Right kidney (tissue), 1 donor: ENCODE measurements at regions not wholly inside any gene's neighbourhood (a gene's known extent, or its start where the extent isn't known, plus 50 kb on each side); places are given as distances from the start of the nearest gene placed in this dataset.
"Not testable (repeated sequence)": the region's sequence is repeated elsewhere in the genome, so short reads cannot be mapped to it uniquely, and the experiment has no call there.

ENCODE experiments used
- DNase-seq: peaks from one replicate; pipeline ENCODE4 v3.0.0-alpha.2; 2016

DNA sequence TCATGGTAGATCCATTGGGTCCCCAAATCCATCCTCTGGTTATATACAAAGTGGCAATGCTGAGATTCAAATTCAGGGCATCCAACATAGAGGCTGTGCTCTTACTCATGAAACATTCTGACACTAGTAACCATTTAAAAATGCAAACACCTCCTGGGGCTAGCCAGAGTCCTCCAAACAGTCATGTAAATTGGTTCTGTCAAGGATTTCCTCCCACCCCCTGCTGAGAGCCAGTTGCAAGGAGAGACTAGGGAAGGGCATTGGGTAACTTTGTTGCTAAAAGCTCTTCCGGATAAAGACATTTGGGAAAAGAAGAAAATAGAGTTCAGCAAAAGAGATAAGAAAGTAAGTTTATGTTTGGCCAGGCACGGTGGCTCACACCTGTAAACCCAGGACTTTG, 58.3 kb downstream of the ART5 start:
- DNase-seq = not testable (repeated sequence)

DNA sequence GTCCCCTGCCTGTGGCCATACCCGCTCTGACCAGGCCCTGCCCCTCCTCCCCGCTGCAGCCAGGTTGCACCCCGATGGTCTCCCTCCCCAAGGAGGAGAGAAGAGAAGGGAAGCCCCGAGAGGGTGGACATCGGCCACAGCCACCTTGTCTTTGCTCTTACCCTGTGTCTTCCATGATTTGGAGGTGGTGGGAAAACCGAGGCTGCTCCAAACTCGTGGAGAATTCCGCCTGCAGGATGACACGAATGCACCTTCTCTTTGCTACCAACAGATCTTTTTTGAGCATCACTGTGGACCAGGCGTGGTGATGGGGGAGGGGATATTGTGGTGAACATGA, 60.4 kb downstream of the ART5 start:
- DNase-seq = not testable (repeated sequence)

DNA sequence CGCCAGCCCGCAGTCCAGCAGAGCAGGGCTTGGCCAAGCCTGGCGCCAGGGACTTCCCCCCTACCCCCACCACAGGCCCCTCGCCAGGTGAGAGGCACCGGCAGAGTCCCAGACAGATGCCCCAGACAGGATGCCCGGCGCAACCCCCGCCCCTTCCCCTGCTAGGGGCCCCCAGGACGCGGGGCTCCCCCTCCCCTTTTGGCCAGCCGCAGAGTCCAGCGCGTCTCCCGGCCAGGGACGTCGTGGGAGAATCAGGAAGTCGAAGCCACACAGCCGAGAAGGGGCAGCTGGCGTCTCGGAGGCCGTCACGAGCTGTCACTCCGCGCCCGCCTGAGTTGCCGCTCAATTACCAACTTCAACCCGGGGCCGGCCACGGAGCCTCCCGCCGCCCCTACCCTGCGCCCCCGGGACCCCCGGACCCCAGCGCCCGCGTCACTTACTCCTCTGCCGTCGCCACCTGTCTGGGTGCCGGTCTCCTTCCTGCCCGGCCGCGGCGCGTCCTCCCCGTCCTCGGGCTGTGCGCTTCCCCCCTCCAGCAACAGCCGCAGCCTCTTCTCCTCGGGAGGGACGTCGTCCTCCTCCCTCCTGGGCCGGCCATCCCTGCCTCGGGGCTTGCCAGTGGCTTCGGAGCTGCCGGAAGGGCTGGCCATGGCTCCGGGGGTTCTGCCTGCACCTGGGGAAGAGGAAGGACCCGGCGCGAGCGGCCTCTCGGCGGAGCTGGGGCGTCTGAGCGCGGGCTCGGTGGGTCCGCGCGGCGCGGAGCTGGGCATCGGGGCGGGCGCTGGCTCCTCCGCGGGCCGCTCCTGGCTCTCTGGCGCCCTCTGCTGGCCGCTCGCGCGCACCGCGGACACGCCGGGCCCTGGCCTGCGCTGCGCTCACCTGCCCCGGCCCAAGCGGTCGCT, 61.1 kb downstream of the ART5 start:
- DNase-seq = peak; percentile 77

DNA sequence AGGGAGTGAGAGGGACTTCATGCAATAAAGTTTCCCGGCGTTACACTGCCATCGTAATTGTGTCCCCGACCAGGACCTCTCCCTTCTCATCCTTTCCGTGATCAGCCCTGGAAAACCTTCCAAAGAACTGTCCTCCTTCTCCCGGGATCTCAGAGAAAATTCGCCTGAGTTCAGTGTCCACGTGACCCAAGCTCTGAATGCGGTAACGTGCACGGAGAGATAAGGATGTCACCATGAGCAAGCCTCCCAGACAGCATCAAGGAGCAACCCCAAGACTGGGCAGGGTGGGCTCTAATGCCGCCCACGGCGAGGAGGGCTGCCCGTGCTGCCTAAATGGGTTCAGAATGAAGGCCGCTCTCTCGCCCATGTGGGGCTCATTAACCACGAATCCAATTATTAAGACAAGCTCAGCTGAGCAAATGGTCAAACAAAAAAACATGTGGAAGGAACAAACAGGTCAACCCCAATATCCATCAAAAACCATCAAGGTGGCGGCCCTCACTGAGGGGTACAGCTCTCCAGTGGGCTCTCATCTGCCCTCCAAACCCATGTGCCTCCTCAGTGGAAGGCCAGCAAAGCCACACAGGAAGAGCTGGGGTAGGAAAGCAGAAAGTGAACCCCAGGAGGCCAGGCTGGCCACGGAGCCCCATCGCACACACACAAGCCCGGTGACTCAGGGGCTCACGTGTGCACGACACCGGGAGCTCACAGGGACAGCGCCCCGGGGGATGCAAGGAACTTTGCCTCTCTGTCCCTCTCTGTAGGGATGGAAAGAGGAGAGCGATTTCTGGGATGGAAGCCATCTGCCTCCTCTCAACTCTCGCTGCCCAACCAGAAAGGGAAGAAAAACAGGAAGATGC, 62.0 kb downstream of the ART5 start:
- not testable (repeated sequence) for DNase-seq

DNA sequence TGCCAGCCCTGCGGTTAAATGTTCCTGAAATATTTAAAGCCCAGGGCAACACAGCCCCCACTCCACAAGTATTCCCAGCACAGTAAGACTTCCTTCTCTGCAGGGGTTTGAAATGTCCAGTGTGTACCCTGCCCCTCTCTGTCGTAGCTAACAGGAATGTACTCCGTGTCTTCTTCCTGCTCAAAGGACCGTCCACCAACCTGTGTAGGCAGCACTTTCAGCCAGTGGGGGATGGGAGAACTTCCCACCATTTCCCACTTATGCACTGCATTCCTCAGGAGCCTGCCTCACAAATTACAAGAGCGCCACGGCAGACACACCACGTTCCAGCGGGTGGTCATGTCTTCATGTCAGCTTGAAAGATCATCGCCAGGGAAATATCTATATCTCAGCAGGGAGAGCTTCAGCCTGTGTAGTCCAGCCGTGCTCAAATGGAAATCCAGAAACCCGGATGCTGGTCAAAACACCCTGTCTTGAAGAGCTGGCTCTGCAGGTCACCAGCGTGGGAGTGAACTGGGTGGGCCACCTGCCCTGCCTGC, 65.7 kb downstream of the ART5 start:
- not testable (repeated sequence) for DNase-seq

DNA sequence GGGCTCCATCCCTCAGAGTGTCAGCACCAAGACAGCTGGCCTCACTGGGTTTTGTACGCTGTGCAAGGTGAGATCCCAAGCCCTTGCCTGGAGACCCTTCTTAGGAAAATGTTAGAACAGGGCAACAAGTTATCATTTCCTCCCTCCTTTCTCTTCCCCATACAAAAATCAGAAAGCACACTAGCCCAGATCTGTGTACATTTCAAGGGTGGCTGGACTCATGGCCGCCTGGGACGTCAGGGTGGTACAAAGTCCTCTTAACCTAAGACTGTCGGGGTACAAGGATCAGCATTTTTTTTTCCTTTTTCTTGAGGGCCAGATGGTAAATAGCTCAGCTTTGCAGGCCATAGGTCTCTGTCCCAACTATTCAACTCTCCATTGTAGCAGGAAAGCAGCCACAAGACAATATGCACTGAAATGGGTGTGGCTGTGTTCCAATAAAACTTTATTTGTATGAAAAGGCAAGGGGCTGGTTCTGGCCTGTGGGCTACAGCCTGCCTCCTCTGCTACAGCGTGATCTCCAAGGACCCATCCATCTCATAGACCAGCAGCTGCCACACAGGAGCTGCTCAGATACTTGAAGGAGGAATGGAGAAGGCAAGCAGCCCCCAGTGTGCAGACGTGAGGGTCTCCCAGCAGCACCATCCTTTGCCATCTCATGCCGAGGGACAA, 68.7 kb downstream of the ART5 start:
- DNase-seq = not testable (repeated sequence)

DNA sequence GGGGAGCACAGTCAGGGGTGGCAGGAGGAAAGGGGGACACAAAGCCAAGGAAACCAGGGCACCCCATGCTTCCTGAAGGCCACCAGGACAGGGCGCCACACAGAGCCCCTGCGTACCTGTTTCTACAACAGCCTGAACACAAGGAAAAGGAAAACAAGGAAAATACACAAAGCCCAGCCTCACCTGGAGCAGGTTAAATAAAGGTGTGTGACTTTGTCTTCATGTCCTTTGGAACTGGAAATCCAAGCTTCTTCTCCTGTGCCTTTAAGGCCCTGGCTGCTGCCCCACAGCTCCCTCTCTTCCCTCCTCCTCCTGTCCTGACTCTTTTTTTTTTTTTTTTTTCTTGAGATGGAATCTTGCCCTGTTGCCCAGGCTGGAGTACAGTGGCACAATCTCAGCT, 70.0 kb downstream of the ART5 start:
- not testable (repeated sequence) for DNase-seq

DNA sequence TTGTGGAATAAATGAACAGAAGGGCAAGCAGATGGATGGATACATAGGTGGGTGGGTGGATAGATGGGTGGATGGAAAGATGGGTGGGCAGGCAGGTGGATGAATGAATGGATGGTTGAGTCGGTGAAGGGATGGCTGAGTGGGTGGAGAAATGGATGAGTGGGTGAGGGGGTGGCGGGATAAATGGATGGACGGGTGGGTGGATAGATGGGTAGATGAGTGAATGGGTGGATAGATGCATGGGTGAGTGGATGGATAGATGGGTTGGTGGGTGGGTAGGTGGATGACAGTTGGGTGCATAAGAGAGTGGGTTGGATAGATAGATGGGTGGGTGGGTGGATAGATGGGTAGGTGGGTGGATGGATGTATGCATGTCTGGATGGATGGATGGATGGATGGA, 76.0 kb downstream of the ART5 start:
- not testable (repeated sequence) for DNase-seq

DNA sequence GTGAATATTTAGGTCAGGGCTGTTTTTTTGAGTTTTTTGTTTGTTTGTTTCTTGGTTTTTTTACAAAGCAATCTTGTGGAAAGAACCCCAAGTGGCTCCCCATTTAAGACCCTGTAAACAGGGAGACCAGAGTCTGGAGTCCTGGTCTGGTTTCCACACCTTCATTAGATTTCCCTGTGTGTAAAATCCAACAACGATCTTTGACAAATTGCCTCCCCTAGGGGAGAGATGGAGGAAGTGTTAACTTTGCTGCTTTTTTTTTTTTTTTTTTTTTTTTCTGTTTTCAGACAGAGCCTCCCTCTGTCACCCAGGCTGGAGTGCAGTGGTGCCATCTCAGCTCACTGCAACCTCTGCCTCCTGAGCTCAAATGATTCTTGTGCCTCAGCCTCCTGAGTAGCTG, 77.4 kb downstream of the ART5 start:
- not testable (repeated sequence) for DNase-seq

DNA sequence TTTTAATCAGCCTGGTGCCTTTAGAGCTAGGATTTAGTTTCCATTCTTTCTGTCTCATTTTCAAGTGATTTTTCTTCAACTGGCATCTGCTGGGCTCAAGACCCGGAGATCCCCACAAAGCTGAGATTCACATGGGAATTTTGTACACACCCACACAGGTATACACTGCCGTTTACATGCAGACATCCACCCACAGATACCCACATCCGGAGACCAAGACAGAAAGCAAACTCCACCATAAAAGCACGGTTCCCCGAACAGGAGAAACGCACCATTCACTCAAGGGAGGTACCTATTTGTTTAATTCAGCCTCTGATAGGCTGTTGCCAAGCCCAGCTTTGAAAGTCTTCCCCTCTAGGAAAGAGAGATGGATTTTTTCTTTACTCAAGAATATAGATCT, 87.2 kb downstream of the ART5 start:
- DNase-seq = not testable (repeated sequence)

DNA sequence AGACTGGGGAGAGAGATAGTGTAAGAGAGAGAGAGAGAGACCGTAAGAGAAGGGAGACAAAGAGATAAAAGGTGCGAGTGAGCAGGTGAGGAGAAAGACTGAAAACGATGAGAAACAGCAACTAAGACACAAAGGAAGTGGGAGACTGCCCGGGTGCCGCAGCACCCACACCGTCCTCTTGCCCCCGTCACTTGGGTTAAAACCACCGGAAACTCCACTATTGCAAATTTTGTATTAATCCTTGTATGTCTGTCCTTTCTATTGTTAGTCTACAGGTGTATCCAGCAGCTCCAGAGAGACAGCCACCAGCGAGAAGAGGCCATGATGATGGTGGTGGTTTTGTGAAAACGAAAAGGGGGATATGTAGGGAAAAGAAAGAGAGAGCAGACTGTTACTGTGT, 96.8 kb downstream of the ART5 start:
- not testable (repeated sequence) for DNase-seq

DNA sequence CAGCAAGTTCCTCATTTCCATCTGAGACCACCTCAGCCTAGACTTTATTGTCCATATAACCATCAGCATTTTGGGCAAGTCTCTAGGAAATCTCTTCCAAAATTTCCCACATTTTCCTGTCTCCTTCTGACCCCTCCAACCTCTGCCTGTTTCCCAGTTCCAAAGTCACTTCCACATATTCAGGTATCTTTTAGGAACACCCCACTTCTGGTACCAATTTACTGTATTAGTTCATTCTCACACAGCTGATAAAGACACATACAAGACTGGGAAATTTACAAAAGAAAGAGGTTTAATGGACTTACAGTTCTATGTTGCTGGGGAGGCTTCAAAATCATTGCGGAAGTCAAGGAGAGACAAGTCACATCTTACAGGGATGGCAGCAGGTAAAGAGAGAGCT, 103.6 kb downstream of the ART5 start:
- DNase-seq = not testable (repeated sequence)

DNA sequence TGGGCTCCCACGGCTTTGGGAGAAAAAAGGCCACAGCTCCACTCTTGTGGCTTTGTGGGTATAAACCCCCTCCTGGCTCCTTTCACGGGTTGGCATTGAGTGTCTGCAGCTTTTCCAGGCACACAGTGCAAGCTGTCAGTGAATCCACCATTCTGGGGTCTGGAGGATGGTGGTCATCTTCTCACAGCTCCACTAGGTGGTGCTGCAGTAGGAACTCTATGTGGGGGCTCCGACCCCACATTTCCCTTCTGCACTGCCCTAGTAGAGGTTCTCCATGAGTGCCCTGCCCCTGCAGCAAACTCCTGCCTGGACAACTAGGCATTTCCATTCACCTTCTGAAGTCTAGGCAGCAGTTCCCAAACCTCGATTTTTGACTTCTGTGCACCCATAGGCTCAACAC, 104.5 kb downstream of the ART5 start:
- DNase-seq = not testable (repeated sequence)

DNA sequence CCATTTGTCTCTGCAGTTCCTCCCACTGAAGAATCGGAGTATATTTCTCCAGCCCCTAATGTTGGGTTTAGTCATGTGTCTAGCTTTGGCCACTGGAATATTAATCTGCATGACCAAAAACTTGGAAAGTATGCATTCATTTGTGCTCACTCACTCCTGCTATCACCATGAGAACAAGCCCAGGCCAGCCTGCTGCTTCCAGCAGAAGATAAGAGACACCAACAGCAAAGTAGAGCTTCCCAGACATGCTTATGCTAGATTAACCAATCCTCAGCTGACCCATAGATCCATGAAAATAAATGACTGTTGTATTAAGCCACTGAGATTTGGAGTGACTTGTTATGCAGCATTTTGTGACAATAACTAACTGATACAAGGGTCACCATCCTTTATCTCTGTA, 108.8 kb downstream of the ART5 start:
- not testable (repeated sequence) for DNase-seq

DNA sequence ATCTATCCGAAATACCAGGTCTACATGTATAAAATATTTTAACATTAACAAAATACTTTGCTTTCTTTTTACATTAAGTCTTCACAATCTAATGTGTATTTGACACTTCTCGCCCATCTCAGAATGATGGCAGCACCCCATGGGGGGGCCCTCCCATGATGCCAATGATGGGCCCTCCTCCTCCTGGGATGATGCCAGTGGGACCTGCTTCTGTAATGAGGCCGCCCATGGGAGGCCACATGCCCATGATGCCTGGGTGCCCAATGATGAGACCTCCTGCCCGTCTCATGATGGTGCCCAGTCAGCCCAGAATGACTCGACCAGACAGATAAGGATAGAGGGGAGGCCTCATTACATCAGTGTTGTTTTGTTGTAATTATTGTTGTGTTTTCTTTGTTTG, 110.5 kb downstream of the ART5 start:
- not testable (repeated sequence) for DNase-seq

DNA sequence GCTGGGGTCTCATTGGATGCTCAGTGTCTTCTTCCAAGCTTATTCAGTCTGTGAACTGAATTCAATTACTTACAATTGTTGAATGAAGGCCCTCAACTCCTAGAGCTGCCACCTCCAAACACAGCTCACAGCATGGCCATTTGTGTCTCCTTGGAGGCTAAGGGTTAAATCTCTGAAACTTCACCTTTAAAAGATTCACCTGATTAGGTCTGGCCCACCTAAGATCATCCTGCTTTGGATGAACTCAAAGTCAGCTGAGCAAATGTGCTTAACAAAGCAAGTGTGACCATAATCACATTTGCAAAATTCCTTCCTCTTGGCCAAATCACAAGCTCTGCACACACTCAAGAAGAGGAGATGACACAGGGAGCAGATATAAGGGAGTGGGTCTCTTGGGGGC, 118.2 kb downstream of the ART5 start:
- DNase-seq = not testable (repeated sequence)

DNA sequence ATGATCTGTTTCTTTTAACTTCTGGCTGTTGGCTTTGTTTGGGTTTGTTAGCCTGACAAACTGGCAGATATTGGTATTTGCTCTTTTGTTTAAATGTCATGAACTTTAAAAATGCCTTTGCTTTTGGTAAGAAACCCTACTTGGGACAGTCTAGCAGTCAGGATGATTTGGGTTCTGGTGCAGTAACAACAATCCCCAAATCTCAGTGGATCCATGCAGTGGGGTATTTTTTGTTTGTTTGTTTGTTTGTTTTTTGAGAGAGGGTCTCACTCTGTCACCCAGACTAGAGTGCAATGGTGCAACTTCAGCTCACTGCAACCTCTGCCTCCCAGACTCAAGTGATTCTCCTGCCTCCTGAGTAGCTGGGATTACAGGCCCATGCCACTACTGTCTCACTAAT, 120.9 kb downstream of the ART5 start:
- not testable (repeated sequence) for DNase-seq

DNA sequence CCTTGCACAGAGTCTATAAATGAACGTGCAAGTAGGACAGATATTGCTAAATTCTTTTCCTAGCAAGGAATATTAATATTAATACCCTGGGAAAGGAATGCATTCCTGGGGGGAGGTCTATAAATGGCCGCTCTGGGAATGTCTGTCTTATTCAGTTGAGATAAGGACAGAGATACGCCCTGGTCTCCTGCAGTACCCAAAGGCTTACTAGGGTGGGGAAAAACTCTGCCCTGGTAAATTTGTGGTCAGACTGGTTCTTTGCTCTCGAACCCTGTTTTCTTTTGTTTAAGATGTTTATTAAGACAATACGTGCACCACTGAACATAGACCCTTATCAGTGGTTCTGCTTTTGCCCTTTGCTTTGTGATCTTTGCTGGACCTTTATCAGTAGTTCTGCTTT, 122.0 kb downstream of the ART5 start:
- DNase-seq = not testable (repeated sequence)

DNA sequence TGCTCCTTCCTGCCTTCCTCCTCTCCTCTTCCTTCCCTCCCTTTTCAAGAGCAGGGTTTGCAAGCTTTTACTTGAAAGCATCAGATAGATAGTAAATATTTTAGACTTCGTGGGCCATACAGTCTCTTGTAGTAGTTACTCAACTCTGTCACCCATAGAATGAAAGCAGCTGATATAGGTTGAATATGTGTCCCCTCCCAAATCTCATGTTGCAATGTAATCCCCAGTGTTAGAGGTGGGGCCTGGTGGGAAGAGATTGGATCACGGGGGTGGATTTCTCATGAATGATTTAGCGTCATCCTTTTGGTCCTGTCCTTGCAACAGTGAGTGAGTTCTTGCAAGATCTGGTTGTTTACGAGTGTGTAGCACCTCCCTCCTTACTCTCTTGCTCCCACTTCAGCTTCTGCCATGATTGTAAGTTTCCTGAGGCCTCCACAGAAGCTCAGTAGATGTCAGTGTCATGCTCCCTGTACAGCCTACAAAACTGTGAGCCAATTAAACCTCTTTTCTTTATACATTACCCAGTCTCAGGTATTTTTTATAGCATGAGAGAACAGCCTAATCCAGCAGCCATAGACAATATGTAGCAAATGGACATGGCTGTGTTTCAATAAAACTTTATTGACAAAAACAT, 124.7 kb downstream of the ART5 start:
- not testable (repeated sequence) for DNase-seq

DNA sequence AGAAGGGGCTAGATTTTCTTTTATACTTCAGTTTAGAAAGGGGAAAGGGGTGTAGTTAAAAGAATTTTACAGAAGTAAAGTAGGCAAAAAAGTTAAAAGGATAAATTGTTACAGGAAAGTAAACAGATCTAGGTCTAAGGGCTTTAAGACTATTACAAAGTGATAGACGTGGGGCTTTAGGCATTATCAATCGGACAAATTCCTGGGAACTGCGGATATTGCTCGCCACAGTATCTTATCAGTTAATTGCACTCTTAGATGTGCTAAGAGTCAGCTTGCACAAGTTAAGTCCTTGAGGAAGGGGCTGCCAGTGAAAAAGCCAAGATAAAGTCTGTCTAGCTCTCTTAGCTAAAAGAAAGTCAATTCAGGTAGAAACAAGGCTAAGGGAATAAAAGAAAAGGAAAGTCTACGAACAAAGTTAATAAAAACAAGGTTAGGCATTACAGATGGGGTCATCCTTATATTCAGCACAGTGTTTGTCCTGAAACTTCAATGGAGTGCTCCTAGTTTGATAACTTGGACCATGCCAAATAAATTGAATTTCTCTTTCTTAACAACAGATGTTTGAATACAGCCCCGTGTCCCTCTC, 125.4 kb downstream of the ART5 start:
- DNase-seq = not testable (repeated sequence)

DNA sequence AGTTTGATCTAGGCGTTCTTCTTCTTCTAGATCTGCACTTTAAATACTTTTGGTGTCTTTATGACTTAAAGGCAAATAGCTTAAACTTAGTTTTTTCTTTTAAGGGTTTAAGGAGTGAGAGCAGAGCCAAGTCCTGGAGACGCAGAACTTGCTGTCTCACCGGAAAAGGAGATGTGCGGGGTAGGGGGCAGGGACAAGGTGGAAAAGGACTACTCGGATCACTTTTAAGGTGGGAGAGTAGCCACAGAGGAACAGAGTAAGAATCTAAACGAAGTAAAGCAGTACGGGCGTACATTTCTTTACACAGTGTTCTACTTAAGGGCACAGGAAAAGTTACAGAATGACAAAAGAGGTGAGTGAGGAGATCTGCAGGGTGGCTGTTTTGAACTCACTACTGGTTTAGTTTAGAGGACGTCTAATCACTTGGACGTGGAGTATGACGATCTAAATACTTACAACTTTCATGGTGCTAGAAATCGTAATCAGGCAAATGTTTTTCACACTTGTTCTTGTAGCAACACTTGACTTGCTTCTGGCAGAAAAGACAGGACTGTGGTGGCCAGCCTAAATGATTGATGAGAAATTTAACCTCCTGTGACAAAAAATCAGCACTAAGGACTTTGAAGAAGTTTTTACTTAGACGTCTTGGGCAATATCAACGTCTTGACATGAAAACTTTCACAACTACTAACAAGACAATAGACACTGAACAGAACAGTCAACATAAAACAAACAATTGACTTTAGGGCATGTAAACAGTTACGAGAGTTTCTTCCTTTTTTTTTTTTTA, 127.0 kb downstream of the ART5 start:
- DNase-seq = not testable (repeated sequence)
